ENCODE measurements at regions not wholly inside any gene's neighbourhood (a gene's known extent, or its start where the extent isn't known, plus 50 kb on each side); places are given as distances from the start of the nearest gene placed in this dataset.

GRCh38 chr16:7185165-7185564 is 147.5 kb upstream of the RBFOX1 start:
- no peak for DNase-seq (ENCODE audit: low spot score)

DNA sequence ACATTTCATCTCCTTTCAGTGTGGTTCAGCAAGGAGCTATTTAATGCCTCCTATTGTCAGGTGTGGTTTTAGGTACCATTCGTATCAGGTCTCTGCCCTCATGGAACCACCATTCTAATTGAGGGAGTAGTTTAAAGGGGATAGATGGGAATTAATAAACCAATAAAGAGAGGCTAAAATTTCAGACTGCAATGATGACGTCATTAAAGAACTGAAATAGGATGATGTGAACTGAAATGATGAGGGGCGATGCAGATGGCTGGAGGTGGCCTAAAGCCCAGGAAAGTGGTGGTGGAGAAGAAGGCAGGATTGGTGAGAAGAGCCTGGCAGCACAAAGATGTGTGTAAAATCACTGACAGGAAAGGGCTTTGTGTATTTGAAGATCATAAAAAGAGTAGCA is 148.9 kb upstream of the RBFOX1 start:
- DNase-seq (ENCODE audit: low spot score): no peak

DNA sequence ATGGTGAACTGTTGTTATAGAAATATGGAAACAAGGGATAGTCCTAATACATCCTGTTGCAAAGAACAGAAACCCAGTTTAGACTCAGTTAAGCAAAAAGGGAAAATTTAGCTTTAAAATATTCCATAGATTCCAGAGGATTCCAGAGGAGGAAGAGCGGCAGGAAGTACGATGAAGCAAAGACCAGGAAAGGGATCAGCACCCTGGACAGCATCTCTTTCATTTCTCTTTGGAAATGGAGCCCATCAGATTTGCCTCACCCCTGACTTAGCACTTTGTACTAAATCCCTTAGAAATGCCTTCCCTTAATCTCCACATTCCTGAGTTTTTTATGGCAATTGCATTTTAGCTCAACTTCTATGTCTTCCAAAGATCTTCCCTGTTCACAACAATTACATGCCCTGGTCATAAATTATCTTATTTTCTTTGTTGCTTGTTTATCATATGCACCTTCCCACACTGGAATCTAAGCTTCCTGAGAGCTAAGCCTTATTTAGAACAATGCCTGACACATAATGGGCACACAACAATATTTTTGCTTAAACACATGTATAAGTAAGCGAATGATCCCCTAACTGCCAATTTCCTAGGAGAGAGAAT is 150.0 kb upstream of the RBFOX1 start:
- no peak for DNase-seq (ENCODE audit: low spot score)

DNA sequence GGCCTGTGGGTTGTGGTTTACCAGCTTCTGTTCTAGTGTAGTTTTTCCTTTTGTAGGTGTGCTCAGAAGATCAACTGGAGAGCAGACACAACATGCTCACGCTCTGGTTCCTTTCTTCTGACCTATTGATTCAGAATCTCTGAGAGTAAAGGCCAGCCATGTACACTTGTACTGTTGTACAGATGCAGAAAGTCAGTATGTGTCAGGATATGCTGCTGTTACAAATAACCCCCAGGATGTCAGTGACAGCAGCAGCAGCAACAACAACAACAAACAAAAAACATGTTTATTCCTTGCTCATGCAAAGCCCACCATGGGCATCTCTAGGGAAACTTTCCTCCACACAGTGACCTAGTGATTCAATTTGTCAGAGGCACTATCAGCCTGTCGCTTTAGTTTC is 154.8 kb upstream of the RBFOX1 start:
- DNase-seq (ENCODE audit: low spot score): no peak

DNA sequence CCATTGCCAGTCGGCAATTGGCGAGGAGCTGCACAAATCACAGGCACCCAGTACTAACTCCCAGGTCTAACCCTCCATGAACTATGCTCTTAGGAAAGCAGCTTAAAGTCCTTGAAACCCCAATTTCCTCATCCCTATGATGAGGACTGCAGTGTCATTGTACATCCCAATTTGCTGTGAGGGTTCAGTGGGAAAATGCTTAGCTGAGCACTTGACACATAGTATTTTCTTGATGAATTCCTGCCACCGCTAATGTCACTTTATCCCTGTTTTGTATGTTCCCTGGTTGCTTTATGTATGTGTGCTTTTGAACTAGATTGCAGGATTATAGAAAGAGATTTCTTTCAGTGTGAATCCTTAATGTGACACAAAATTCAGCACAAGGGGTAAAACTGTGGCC is 161.5 kb upstream of the RBFOX1 start:
- no peak for DNase-seq (ENCODE audit: low spot score)

- no peak for DNase-seq (ENCODE audit: low spot score)
These were observed 165.0 kb upstream of the RBFOX1 start for GRCh38 chr16:7167626-7168025.

DNA sequence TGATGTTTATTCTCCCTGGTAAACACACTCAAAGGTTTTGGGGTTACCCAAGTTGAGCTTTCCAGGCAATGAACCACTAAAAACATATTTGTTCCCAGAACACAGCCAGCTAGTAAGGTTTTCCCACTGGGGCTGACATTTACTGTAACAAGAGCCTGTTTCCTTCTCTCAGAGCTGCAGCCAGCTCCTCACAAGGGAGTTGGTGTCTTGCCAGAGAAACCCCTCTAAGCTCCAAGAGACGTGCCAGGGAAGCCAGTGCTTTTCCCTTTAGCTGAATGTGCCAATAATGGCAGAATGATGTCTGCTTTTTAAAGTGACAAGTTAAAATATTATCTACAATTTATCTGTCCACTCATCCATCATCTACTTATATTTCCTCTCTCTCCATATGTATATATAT is 170.8 kb upstream of the RBFOX1 start:
- DNase-seq (ENCODE audit: low spot score): no peak

- no peak for DNase-seq (ENCODE audit: low spot score)
These were observed 172.6 kb upstream of the RBFOX1 start for GRCh38 chr16:7160093-7160492.

DNA sequence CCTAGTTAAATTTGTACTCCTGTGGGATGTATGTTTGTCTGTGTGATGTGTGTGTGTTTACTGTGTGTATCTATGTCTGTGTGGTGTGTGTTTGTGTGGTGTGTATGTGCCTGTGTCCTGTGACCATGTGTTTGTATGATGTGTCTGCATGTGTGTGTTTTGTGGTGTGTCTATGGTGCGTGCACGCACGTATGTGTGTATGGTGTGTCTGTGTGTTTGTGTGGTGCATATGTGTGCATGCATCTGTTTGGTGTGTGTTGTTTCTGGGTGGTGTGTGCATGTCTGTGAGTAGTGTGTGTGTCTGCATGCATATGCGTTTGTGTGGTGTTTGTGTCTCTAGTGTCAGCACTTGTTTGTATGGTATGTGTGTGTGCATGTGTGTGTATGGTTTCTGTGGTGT is 174.2 kb upstream of the RBFOX1 start:
- DNase-seq (ENCODE audit: low spot score): no peak

DNA sequence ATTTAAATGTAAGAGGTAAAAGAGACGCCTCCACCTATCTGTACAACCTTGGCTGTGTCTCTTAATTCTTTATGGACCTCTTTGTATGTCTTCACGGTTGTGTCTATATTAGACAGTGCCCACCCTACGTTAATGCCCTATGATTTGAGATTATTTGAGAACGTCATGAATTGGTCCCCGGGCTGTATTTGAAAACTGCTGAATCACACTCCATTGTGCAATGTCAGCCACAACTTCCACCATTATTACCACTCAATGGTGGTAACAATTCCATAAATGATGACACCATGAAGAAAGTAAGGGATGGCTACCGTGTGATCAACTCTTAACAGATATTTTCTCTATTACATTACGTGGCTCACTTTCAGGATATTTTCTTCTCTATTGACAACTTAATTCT is 182.4 kb upstream of the RBFOX1 start:
- no peak for DNase-seq (ENCODE audit: low spot score)

DNA sequence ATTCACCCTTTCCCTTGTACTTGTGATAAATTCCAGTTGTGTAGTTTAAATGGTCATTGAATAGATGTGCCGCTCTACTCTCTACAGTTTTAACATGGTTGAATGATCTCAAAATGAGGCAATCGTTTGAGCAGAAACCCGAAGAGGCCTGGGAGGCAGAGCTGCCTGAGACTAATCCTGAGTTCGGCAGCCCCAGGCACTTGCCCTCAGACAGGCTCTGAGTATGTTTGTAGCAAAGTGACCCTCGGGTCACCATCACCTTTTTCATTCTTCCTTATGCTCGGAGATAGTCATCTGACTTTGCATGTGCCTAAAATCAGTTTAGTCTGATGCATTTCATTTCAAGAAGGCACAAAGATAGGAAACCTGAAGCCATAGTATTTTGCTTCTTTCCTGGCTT is 184.0 kb upstream of the RBFOX1 start:
- DNase-seq (ENCODE audit: low spot score): no peak

DNA sequence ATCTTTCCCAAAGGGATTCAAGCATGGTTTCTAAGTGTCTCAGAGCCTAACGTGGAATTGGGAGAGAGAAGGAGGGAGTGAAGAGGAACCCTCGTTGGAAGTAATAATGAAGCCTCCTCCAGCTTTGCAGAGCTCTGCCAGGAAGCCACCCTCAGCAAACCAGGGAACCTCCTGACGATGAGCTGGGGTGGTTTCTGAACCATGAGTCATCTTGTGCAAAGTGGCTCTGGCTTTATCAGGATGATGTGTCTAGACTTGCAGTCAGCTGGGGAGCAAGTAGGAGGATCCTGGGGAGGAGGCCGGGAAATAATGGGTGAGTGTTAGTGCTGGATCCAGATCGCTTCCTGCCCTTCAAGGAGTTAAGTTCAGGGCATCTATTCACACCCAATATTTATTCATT is 191.7 kb upstream of the RBFOX1 start:
- no peak for DNase-seq (ENCODE audit: low spot score)

- DNase-seq (ENCODE audit: low spot score): no peak
These were observed 194.9 kb upstream of the RBFOX1 start for GRCh38 chr16:7137560-7138330.

GRCh38 chr16:7132465-7132864 is 200.2 kb upstream of the RBFOX1 start:
- no peak for DNase-seq (ENCODE audit: low spot score)

GRCh38 chr16:7124701-7125100 is 207.9 kb upstream of the RBFOX1 start:
- no peak for DNase-seq (ENCODE audit: low spot score)

GRCh38 chr16:7124242-7124641 is 208.4 kb upstream of the RBFOX1 start:
- DNase-seq (ENCODE audit: low spot score): no peak

DNA sequence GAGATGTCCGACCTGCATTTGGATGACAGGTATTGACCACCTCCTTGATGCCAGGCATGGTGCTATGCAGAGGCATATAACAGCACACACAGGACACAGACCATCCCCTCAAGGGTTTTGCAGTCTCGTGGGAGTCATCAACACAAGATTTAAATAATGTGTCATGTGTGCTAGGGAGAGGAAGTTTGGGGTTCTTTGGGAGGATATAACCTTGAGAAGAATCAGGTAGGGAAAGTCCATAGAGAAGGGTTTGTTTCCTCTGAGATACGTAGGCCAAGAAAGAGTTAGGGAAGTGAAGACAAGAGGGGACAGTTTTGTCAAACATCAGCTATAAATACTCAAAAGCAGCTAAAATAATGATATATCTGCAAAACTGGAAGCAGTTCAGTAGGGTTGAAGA is 215.9 kb upstream of the RBFOX1 start:
- no peak for DNase-seq (ENCODE audit: low spot score)

DNA sequence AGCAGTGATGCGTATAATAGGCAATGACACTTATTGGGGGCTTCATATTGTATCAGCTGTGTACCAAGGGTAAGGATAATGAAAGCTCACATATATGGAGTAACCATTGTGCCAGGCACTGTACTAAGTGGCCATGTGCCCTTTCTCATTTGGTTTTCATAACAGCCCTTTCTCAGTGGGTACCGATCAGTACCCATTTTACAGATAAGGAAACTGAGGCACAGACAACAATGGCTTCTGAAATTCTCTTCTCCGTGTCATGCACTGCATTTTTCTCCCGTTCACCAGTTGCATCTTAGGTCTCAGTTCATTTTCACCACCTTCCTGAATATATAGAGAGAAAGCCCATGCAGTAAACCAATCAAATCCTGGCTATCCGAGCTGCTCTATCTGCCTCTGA is 216.7 kb upstream of the RBFOX1 start:
- DNase-seq (ENCODE audit: low spot score): no peak

GRCh38 chr16:7113949-7114348 is 218.7 kb upstream of the RBFOX1 start:
- DNase-seq (ENCODE audit: low spot score): no peak

- no peak for DNase-seq (ENCODE audit: low spot score)
These were observed 219.2 kb upstream of the RBFOX1 start for GRCh38 chr16:7113395-7113794.

DNA sequence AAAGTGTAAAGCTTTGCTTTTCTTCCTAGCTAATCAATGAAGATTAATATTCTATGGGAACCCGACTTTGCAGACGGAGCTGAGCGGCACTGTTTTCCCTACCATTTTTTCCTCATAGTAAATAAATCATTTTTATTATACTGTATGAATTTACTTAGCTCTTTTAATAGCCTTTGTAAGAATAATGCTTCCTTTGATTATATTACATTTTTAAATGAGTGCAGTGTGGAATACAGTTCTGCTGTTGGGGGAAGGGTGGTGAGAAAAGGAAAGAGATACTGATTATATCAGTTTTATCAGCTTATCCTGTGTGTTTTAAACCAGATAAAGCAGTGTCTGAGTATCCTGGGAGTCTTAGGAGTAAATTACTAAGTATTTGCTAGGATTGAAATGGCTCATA is 221.4 kb upstream of the RBFOX1 start:
- no peak for DNase-seq (ENCODE audit: low spot score)

DNA sequence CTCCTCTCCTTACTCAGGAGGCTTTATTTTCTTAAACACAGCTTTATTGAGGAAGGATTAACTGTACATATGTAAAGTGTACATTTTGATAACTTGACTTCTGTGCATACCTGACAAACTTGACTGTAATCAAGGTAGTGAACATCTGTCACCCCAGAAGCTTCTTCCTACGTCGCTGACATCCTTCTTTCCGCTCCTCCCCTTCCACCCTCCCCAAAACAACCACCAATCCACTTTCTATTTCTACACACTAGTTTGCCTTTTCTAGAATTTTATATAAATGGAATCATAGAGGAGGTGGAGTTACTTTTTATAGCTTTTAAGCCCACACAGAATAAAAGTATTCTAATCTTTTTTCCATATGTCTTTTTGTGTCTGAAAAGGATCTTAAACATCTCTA is 225.2 kb upstream of the RBFOX1 start:
- DNase-seq (ENCODE audit: low spot score): no peak

DNA sequence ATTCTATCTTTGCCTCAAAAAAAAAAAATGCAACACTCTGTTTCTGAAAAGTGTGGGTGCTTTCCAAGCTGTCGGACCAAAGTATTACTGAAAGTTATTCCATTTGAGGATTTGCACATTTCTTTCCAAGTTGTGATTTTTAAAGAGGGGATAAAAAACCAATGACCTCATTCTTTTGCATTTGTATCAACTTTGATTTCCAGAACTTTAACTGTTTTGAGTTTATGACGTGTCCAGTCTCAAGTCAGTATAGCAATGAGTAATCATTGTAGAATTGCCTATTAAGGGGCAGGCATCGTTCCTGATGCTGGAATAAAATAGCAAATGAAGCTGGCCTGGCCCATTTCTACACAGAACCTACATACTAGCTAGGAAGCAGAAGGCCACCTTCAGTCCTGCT is 229.6 kb upstream of the RBFOX1 start:
- no peak for DNase-seq (ENCODE audit: low spot score)

GRCh38 chr16:7101054-7101453 is 231.6 kb upstream of the RBFOX1 start:
- DNase-seq (ENCODE audit: low spot score): no peak
